HCT116 (cell line): ENCODE measurements at regions not wholly inside any gene's neighbourhood (a gene's known extent, or its start where the extent isn't known, plus 50 kb on each side); places are given as distances from the start of the nearest gene placed in this dataset.

Experiments used
- CBX3 ChIP-seq: IDR thresholded peaks from 2 replicates; pipeline ENCODE4 v1.6.1; 2012; ENCODE audit warnings: low read depth
- CEBPB ChIP-seq: IDR thresholded peaks from 2 replicates; pipeline ENCODE4 v1.6.1; 2012; ENCODE audit warnings: low read depth
- CTCF ChIP-seq, 3 experiments: fragments of 200-600 bp in 1 of 3; sonication (generic) in 1 of 3; IDR thresholded peaks in 2 of 3; conservative IDR thresholded peaks in 1 of 3; 2 replicates each; pipeline ENCODE4 v1.5.1; 2012 to 2017; ENCODE audit warnings: low read depth in 2 of 3, low read length in 2 of 3, antibody characterized with exemption in 1 of 3, borderline replicate concordance in 1 of 3, control low read depth in 1 of 3, mild to moderate bottlenecking in 1 of 3, mixed read lengths in 1 of 3, mixed run types in 1 of 3, moderate library complexity in 1 of 3; ENCODE audit not compliant: insufficient read depth in 1 of 3
- ELF1 ChIP-seq: IDR thresholded peaks from 2 replicates; pipeline ENCODE4 v1.6.1; 2012; ENCODE audit warnings: low read depth, borderline replicate concordance
- EZH2 ChIP-seq: fragments of 200-600 bp; sonication (generic); IDR thresholded peaks from 2 replicates; pipeline ENCODE4 v1.6.1; 2017; ENCODE audit warnings: antibody characterized with exemption, mixed run types
- JUND ChIP-seq: IDR thresholded peaks from 2 replicates; pipeline ENCODE4 v1.6.1; 2012
- POLR2A ChIP-seq: IDR thresholded peaks from 2 replicates; pipeline ENCODE4 v1.7.0; 2011; ENCODE audit warnings: borderline replicate concordance; ENCODE audit not compliant: insufficient read depth, insufficient read length; ENCODE audit errors: extremely low read depth
- RAD21 ChIP-seq: IDR thresholded peaks from 2 replicates; pipeline ENCODE4 v1.6.1; 2012; ENCODE audit warnings: low read depth, mild to moderate bottlenecking
- REST ChIP-seq: IDR thresholded peaks from 2 replicates; pipeline ENCODE4 v1.6.1; 2012; ENCODE audit warnings: low read depth
- SP1 ChIP-seq: IDR thresholded peaks from 2 replicates; pipeline ENCODE4 v1.6.1; 2012; ENCODE audit warnings: low read depth
- SRF ChIP-seq: IDR thresholded peaks from 2 replicates; pipeline ENCODE4 v1.6.1; 2012; ENCODE audit warnings: low read depth
- YY1 ChIP-seq: IDR thresholded peaks from 2 replicates; pipeline ENCODE4 v1.6.1; 2011; ENCODE audit warnings: low read length, low read depth, moderate library complexity, mild to moderate bottlenecking; ENCODE audit not compliant: insufficient replicate concordance; ENCODE audit errors: extremely low read depth
- ZNF274 ChIP-seq: fragments of 200-500 bp; sonication (Bioruptor generic); IDR thresholded peaks from 2 replicates; pipeline ENCODE4 v1.6.1; 2014; ENCODE audit warnings: mild to moderate bottlenecking, low read depth, low read length, inconsistent platforms
- TF ChIP-seq, protein P1 (sequence below): IDR thresholded peaks from 2 replicates; pipeline ENCODE4 v1.6.1; 2012

DNA sequence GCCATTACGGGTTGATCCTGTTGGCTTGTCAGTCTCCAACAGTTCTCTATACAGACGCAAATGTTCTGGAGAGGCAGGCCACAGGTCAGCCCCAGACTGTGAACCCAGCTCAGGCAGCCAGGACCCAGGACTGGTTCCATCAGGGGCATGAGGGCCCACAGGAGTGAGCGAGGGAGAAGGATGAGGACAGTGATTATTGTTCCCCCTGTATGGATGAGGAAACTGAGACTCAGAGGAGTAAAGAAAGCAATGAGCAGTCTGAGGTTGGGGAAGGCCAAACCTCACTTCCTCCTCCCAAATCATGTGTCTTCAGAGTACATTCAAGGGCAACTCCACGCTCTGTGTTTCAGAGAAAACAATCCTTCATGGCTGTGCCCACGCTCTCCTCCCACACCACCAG, 121.9 kb downstream of the RPLP1 start:
- TF ChIP-seq CTCF (IDR thresholded peaks at IDR 0.05 in 2 of 3, conservative IDR thresholded peaks at IDR 0.05 in 1 of 3; ENCODE audit: borderline replicate concordance in 1 of 3, insufficient read depth in 1 of 3, low read depth in 2 of 3, low read length in 2 of 3) (no peak), CEBPB (no peak), EZH2 (no peak), CBX3 (no peak), ELF1 (no peak), YY1 (no peak), SRF (no peak), RAD21 (no peak), SP1 (no peak), REST (no peak), ZNF274 (no peak), POLR2A (no peak), JUND (no peak)
- TF ChIP-seq, protein P1, sequence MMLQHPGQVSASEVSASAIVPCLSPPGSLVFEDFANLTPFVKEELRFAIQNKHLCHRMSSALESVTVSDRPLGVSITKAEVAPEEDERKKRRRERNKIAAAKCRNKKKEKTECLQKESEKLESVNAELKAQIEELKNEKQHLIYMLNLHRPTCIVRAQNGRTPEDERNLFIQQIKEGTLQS = no peak
